Stimulated activated effector memory CD8-positive, alpha-beta T cell treated with anti-CD3 and anti-CD28 coated beads, Interleukin-12 subunit alpha, Interleukin-12 subunit beta, amount 100 ng/mL, for 72 hours (primary cell): ENCODE measurements at regions not wholly inside any gene's neighbourhood (a gene's known extent, or its start where the extent isn't known, plus 50 kb on each side); places are given as distances from the start of the nearest gene placed in this dataset.
A peak's percentile ranks its signal among the peaks of the same experiment; 100 is the strongest.
"Not testable (repeated sequence)": the region's sequence is repeated elsewhere in the genome, so short reads cannot be mapped to it uniquely, and the experiment has no call there.

Experiments used
- ATAC-seq: fragments of 150-1000 bp; cut with Tn5 transposase; 2 replicates; pipeline ENCODE4 v1.10.0; 2021
- DNase-seq, 2 donors: peaks; one replicate each; pipeline ENCODE4 v3.0.0; 2021 to 2022; ENCODE audit warnings: low spot score in 2 of 2
- H3K27ac Mint-ChIP-seq: one replicate; pipeline ENCODE4 v1.8.0; 2022; ENCODE audit warnings: mild to moderate bottlenecking, mixed read lengths
- H3K36me3 Mint-ChIP-seq: one replicate; pipeline ENCODE4 v1.8.0; 2022; ENCODE audit warnings: mild to moderate bottlenecking, mixed read lengths
- H3K4me1 Mint-ChIP-seq: one replicate; pipeline ENCODE4 v1.8.0; 2022; ENCODE audit warnings: mixed read lengths
- H3K4me3 Mint-ChIP-seq: one replicate; pipeline ENCODE4 v1.8.0; 2022; ENCODE audit warnings: mild to moderate bottlenecking, mixed read lengths
- H3K9me3 Mint-ChIP-seq: one replicate; pipeline ENCODE4 v1.8.0; 2022; ENCODE audit warnings: mixed read lengths

- ATAC-seq = no peak
- no peak for DNase-seq
- Mint-ChIP-seq H3K27ac (no peak overlapping the region), H3K9me3 (no peaks in the 10 kb centered on the region), H3K4me3 (no peak overlapping the region), H3K4me1 (no peaks in the 10 kb centered on the region), H3K36me3 (no peaks in the 10 kb centered on the region)
Observed at GRCh38 chr22:23419931-23420330, 160.2 kb downstream of the IGLL1 start.

- ATAC-seq (no peak), DNase-seq (no peak)
- Mint-ChIP-seq H3K27ac (no peak overlapping the region), H3K36me3 (no peaks in the 10 kb centered on the region), H3K4me3 (no peak overlapping the region), H3K4me1 (no peaks in the 10 kb centered on the region), H3K9me3 (no peaks in the 10 kb centered on the region)
Observed at GRCh38 chr22:23419171-23419570, 160.9 kb downstream of the IGLL1 start.

DNA sequence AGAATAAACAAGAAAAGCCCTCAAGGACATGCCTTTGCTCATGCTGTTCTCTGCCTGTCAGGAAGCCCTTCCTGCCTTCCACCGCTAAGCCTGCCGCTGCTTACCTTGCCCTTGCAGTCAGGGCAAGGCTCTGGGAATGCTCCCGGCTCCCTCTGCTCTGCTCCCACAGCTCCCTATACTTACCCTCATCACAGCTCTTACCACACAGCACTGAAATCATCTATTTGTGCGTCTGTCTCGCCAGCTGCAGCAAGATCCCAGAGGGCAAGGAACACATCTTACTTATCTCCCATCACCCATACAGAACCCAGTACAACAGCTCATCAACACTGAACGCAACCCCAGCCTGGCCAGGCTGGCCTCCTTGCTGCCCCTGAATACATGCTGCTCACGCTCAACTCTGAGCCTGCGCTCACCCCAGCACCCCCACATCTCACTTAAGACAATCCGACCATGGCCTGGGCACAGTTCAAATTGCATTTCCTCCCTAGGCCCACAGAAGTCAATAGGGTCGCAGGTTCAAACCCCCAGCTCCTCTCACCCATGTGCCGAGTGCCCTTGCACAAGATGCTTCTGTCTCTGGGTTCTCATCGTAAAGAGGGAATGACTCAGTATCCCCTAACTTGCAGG lies 161.8 kb downstream of the IGLL1 start:
- ATAC-seq = no peak
- DNase-seq = no peak
- no peak overlapping the region for H3K4me3 Mint-ChIP-seq
- H3K27ac Mint-ChIP-seq = no peak overlapping the region
- no peaks in the 10 kb centered on the region for H3K36me3 Mint-ChIP-seq
- H3K4me1 Mint-ChIP-seq = no peaks in the 10 kb centered on the region
- no peaks in the 10 kb centered on the region for H3K9me3 Mint-ChIP-seq

GRCh38 chr22:23417327-23417726 lies 162.8 kb downstream of the IGLL1 start:
- not testable (repeated sequence) for DNase-seq, H3K36me3 Mint-ChIP-seq, H3K9me3 Mint-ChIP-seq, H3K27ac Mint-ChIP-seq, ATAC-seq, H3K4me3 Mint-ChIP-seq, H3K4me1 Mint-ChIP-seq

DNA sequence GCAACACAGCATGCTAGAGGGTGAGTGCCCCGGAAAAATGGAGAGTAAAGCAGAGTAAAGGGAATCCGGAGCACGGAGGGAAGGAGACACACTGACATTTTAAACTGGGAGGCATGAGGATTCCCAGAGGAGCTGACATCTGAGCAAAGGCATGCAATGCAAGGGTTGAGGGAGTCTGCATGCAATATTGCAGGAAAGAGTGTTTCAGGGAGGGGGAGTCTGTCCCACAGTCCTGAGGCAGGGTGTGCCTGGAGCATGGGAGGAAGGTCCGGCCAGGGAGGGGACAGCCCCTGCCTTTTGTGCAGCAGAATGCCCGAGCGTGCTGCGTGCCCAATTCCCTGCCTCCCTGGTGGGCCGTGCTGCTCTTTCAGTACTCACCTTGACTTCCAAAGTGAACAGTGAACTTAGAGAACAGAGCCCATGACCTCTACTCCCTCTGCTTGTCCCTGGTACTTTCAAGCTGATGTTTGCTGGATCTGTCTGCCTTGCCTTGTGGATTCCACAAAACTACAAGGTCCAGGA lies 163.9 kb downstream of the IGLL1 start:
- ATAC-seq, H3K4me3 Mint-ChIP-seq, DNase-seq, H3K4me1 Mint-ChIP-seq, H3K27ac Mint-ChIP-seq, H3K36me3 Mint-ChIP-seq, H3K9me3 Mint-ChIP-seq: not testable (repeated sequence)

DNA sequence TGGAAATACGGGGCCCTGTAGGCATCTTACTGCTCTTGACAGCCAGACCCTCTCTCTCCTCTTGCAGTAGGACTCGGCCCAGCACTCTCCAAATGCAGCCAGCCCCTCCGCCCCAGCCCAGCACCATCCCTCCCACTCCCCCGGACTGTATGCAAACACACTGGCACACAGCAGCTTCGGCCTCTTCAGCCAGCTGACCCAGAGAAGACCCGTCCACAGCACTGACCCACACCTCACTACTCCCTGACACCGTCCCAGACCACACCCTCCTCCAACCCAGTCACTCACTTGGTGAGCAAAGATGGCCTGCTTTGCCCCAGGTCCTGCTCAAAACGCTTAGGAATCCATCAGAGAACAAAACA lies 164.6 kb downstream of the IGLL1 start:
- Mint-ChIP-seq H3K4me3 (no peak overlapping the region), H3K27ac (no peak overlapping the region), H3K36me3 (no peaks in the 10 kb centered on the region), H3K9me3 (no peaks in the 10 kb centered on the region), H3K4me1 (no peaks in the 10 kb centered on the region)
- DNase-seq (no peak), ATAC-seq (no peak)

DNA sequence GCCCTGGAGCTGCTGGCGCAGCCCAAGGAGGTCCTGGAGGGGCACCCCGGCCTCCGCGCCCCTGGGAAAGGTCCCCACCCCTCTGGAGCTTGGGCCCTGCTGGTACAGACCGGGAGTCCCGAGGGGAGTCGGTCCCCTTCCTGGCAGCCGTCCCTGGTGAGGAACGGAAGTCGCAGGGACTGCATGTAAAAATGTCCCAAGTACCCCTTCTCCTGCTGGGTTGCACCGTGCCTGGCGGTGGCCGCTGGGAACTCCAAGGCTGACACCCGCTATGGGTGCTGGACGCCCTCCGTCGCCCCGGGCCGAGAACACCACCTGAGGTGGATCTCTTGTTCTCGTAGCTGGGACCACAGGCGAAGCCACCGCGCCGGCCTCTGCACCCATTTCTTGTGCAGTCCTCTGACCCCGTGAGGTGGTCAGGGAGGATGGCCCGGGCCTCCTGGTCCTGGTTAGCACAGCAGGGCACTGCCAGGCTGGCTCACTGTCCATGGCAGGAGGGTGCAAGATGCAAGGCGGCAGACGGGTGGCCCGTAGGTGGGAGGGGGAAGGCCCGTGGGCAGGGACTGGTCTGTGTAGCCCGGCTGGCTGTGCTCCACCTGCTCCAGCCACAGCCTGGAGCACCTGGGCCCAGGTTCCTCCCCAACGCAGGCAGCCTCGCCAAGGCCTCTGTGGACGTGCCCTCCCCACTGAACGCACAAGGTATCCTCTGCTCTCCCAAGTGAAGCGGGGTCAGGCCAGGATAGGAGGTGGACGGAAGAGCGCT lies 165.2 kb downstream of the IGLL1 start:
- Mint-ChIP-seq H3K4me1 (no peaks in the 10 kb centered on the region), H3K36me3 (no peaks in the 10 kb centered on the region), H3K9me3 (no peaks in the 10 kb centered on the region), H3K4me3 (no peak overlapping the region), H3K27ac (no peak overlapping the region)
- no peak for DNase-seq
- no peak for ATAC-seq

DNA sequence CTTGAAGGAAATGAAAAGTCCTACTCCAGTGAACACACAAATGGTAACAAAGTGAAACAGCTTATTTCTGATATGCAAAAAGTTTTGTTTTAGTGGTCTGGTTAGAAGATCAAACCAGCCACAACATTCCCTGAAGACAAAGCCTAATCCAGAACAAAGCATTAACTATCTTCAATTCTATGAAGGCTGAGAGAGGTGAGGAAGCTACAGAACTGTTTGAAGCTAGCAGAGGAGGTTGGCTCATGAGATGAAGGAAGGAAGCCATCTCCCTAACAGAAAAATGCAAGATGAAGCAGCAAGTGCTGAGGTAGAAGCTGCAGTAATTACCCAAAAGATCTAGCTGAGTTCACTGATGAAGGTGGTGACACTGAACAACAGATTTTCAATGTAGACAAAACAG lies 168.4 kb downstream of the IGLL1 start:
- Mint-ChIP-seq H3K36me3 (no peaks in the 10 kb centered on the region), H3K4me3 (no peak overlapping the region), H3K4me1 (no peaks in the 10 kb centered on the region), H3K9me3 (no peaks in the 10 kb centered on the region), H3K27ac (no peak overlapping the region)
- ATAC-seq (no peak), DNase-seq (no peak)

GRCh38 chr22:23410411-23410810 lies 169.7 kb downstream of the IGLL1 start:
- H3K27ac Mint-ChIP-seq = no peak overlapping the region
- H3K36me3 Mint-ChIP-seq = no peaks in the 10 kb centered on the region
- ATAC-seq (no peak), DNase-seq (no peak)
- H3K4me1 Mint-ChIP-seq = no peaks in the 10 kb centered on the region
- H3K4me3 Mint-ChIP-seq = no peak overlapping the region
- H3K9me3 Mint-ChIP-seq = no peaks in the 10 kb centered on the region

DNA sequence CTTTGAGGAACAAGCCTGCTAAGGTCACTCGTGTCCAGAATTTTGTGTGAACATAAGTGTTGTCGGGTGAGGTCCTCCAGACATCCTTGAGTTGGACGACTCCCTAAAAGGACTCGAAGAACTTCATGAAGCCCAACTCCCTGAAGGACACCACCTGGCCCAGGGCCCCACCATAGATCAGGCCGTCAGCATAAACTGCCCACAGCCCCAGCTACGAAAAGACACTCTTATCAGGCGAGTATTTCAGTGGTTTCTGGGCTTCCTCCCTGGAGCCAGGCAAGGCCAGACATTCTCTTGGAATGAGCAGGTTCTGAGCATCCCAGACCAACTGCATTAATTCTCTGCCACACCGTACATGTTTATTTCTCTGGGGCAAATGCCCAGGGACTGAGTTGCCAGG lies 170.1 kb downstream of the IGLL1 start:
- H3K9me3 Mint-ChIP-seq = no peaks in the 10 kb centered on the region
- H3K27ac Mint-ChIP-seq = no peak overlapping the region
- no peak for ATAC-seq
- no peaks in the 10 kb centered on the region for H3K36me3 Mint-ChIP-seq
- no peak for DNase-seq
- no peaks in the 10 kb centered on the region for H3K4me1 Mint-ChIP-seq
- no peak overlapping the region for H3K4me3 Mint-ChIP-seq

DNA sequence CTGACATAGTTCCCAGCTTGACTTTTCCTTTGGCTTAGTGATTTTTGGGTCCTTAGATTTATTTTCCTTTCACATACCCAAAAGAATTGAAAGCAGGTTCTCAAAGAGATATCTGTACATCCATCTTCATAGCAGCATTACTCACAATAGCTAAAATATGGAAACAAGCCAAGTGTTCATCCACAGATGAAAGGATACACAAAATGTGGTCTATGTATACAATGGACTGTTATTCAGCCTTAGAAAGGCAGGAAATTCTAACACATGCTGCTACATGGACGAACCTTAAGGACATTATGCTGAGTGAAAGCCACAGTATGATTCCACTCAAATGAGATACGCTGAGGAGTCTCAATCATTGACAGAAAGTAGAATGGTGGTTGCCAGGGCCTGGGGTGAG lies 171.8 kb downstream of the IGLL1 start:
- no peaks in the 10 kb centered on the region for H3K9me3 Mint-ChIP-seq
- no peak for ATAC-seq
- no peaks in the 10 kb centered on the region for H3K4me1 Mint-ChIP-seq
- DNase-seq = no peak
- H3K27ac Mint-ChIP-seq = no peak overlapping the region
- H3K36me3 Mint-ChIP-seq = no peaks in the 10 kb centered on the region
- no peak overlapping the region for H3K4me3 Mint-ChIP-seq

- Mint-ChIP-seq H3K4me1 (no peaks in the 10 kb centered on the region), H3K4me3 (no peak overlapping the region), H3K36me3 (no peaks in the 10 kb centered on the region), H3K9me3 (no peaks in the 10 kb centered on the region), H3K27ac (no peak overlapping the region)
- no peak for ATAC-seq
- no peak for DNase-seq
Observed at GRCh38 chr22:23405366-23405851, 174.7 kb downstream of the IGLL1 start.

DNA sequence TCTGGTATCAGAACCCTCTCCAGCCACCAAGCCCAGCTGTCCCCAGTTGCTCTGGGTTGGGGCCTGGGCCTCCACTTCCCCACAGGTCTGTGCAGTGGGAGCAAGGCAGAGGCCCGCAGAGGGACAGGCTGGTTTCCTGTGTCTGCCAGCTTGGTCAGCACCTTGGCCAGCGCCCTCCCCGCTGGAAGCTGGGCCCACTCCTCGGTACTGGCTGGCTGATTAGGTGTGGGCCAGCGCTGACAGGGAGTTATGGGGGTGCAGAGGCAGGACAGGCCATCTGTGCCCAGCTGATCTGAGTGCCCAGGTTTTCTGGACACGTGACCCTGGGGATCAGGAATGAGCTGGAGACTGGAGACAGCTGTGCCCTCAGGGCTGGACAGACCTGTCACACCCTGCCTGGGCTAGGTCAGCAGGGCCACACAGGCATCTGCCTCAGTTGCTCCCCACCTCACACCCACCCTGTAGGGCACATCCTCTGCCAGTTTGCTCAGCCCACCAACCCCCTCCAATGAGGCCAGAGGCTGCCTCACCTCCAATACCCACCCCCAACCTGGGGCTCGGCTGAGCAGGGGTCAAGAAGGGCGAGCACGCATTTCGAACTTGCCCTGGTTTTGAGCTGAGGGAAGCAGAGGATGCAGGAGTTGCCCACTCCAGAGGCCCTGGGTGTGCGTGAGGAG lies 175.3 kb downstream of the IGLL1 start:
- Mint-ChIP-seq H3K27ac (no peak overlapping the region), H3K36me3 (no peaks in the 10 kb centered on the region), H3K9me3 (no peaks in the 10 kb centered on the region), H3K4me1 (no peaks in the 10 kb centered on the region), H3K4me3 (no peak overlapping the region)
- ATAC-seq (no peak), DNase-seq (no peak)

- Mint-ChIP-seq H3K4me1 (no peaks in the 10 kb centered on the region), H3K9me3 (no peaks in the 10 kb centered on the region), H3K4me3 (no peak overlapping the region), H3K27ac (no peak overlapping the region), H3K36me3 (no peaks in the 10 kb centered on the region)
- DNase-seq (no peak), ATAC-seq (no peak)
Observed at GRCh38 chr22:23403720-23404688, 176.1 kb downstream of the IGLL1 start.

DNA sequence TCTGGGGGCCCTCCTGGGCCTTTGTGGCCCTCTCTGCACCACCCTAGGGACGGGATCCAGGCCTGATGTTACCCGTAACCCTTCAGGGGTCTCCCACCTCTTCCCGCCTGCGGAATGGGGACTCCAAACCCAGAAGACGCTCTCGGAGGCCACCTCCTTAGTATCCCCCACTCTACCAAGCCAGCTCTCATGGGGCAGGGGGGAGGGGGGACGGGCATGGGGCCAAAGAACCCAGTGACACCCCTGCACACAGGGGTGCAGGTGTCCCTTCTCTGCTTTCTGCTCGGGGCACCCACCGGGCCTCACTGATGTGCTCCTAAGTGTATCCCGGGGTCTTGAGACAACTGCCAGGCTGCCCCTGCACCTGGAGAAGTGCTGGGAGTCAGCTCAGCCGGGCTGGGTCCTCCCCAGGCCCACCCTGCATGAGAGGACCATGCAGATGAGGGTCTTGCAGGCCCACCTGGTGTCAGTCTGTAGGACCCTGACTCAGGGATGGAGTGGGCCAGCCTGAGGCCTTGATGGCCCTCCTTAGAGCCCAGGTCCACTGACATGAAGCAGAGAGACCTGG lies 176.9 kb downstream of the IGLL1 start:
- peak overlapping the region; percentile 21 for H3K4me3 Mint-ChIP-seq
- no peak for ATAC-seq

More for the DNA sequence above, 176.9 kb downstream of the IGLL1 start:
- Mint-ChIP-seq H3K4me1 (no peaks in the 10 kb centered on the region), H3K27ac (no peak overlapping the region), H3K36me3 (no peaks in the 10 kb centered on the region), H3K9me3 (no peaks in the 10 kb centered on the region)
- no peak for DNase-seq
